HCT116 (cell line): ENCODE measurements at regions not wholly inside any gene's neighbourhood (a gene's known extent, or its start where the extent isn't known, plus 50 kb on each side); places are given as distances from the start of the nearest gene placed in this dataset.

Source experiments
- CTCF ChIP-seq, 3 experiments: fragments of 200-600 bp in 1 of 3; sonication (generic) in 1 of 3; IDR thresholded peaks in 2 of 3; conservative IDR thresholded peaks in 1 of 3; 2 replicates each; pipeline ENCODE4 v1.5.1; 2012 to 2017; ENCODE audit warnings: low read depth in 2 of 3, low read length in 2 of 3, antibody characterized with exemption in 1 of 3, borderline replicate concordance in 1 of 3, control low read depth in 1 of 3, mild to moderate bottlenecking in 1 of 3, mixed read lengths in 1 of 3, mixed run types in 1 of 3, moderate library complexity in 1 of 3; ENCODE audit not compliant: insufficient read depth in 1 of 3
- EZH2phosphoT487 ChIP-seq: fragments of 200-600 bp; IDR thresholded peaks from 2 replicates; pipeline ENCODE4 v1.6.1; 2018; ENCODE audit warnings: antibody characterized with exemption, borderline replicate concordance

GRCh38 chr21:28775071-28775470, 217.6 kb downstream of the LTN1 start:
- TF ChIP-seq EZH2phosphoT487 (no peak), CTCF (IDR thresholded peaks at IDR 0.05 in 2 of 3, conservative IDR thresholded peaks at IDR 0.05 in 1 of 3; ENCODE audit: borderline replicate concordance in 1 of 3, insufficient read depth in 1 of 3, low read depth in 2 of 3, low read length in 2 of 3) (no peak)
